ENCODE measurements at regions not wholly inside any gene's neighbourhood (a gene's known extent, or its start where the extent isn't known, plus 50 kb on each side); places are given as distances from the start of the nearest gene placed in this dataset.

GRCh38 chr15:95269242-95270183 is 1038.2 kb downstream of the MCTP2 start:
- no peak for DNase-seq (ENCODE audit: low spot score)
- H3K79me2 ChIP-seq (ENCODE audit: insufficient read depth, low read length), result no peaks in the 10 kb centered on the region
- no peak overlapping the region for H2AFZ ChIP-seq (ENCODE audit: low read length)
- H3K4me3 ChIP-seq (replicated peaks in 1 of 3; ENCODE audit: insufficient read depth in 1 of 3, low read depth in 2 of 3, low read length in 3 of 3), result no peak overlapping the region
- no peaks in the 10 kb centered on the region for H4K20me1 ChIP-seq (ENCODE audit: insufficient read depth, low read length)
- no peak overlapping the region for H3K27ac ChIP-seq (ENCODE audit: extremely low read length, insufficient read depth, low read length)
- no peak overlapping the region for H3K9ac ChIP-seq (ENCODE audit: insufficient read depth, low read depth, low read length)
- no peak for ATAC-seq
- H3K4me1 ChIP-seq (ENCODE audit: insufficient read depth, low read length), result no peaks in the 10 kb centered on the region
- in situ Hi-C loops (cut with HindIII; ENCODE audit: extremely low pct_ligation_motif_present, low pct_unique_long_range_greater_than_20kb) (loop anchor here (10.0 to 25.0 kb wide), 2 partner anchors 1068 to 1965 kb away; partner anchors contain the start of gene NR2F2), intact Hi-C loops (cut with micrococcal nuclease; ENCODE audit: unreplicated experiment) (no loop called here)
- H3K27me3 ChIP-seq (ENCODE audit: control insufficient read depth in 1 of 2, insufficient read depth in 2 of 2, low read length in 2 of 2), result no peaks in the 10 kb centered on the region
- H3K9me3 ChIP-seq (ENCODE audit: low read length), result peaks cover 36% of the 10 kb centered on the region
- WGBS (ENCODE audit: low lambda C conversion rate), result 12% methylated on average over 10 of the region's 10 CpGs
- no peak for FAIRE-seq
- ChIA-PET POLR2A (no interaction called here), CTCF (ENCODE audit: low intra/inter-chr PET ratio, low total read pairs) (no interaction called here)
- H3K36me3 ChIP-seq (replicated peaks in 1 of 2; ENCODE audit: control insufficient read depth in 1 of 2, insufficient read depth in 2 of 2, low read length in 2 of 2), result no peaks in the 10 kb centered on the region
- no TSS peak for BruUV-seq (replicated peaks)
- no peak overlapping the region for H3K4me2 ChIP-seq (ENCODE audit: low read depth, low read length)
- TF ChIP-seq, protein P1, sequence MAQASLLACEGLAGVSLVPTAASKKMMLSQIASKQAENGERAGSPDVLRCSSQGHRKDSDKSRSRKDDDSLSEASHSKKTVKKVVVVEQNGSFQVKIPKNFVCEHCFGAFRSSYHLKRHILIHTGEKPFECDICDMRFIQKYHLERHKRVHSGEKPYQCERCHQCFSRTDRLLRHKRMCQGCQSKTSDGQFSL (CRISPR knock-in tag; IDR thresholded peaks at IDR 0.05), result no peak
- TF ChIP-seq, protein P2, sequence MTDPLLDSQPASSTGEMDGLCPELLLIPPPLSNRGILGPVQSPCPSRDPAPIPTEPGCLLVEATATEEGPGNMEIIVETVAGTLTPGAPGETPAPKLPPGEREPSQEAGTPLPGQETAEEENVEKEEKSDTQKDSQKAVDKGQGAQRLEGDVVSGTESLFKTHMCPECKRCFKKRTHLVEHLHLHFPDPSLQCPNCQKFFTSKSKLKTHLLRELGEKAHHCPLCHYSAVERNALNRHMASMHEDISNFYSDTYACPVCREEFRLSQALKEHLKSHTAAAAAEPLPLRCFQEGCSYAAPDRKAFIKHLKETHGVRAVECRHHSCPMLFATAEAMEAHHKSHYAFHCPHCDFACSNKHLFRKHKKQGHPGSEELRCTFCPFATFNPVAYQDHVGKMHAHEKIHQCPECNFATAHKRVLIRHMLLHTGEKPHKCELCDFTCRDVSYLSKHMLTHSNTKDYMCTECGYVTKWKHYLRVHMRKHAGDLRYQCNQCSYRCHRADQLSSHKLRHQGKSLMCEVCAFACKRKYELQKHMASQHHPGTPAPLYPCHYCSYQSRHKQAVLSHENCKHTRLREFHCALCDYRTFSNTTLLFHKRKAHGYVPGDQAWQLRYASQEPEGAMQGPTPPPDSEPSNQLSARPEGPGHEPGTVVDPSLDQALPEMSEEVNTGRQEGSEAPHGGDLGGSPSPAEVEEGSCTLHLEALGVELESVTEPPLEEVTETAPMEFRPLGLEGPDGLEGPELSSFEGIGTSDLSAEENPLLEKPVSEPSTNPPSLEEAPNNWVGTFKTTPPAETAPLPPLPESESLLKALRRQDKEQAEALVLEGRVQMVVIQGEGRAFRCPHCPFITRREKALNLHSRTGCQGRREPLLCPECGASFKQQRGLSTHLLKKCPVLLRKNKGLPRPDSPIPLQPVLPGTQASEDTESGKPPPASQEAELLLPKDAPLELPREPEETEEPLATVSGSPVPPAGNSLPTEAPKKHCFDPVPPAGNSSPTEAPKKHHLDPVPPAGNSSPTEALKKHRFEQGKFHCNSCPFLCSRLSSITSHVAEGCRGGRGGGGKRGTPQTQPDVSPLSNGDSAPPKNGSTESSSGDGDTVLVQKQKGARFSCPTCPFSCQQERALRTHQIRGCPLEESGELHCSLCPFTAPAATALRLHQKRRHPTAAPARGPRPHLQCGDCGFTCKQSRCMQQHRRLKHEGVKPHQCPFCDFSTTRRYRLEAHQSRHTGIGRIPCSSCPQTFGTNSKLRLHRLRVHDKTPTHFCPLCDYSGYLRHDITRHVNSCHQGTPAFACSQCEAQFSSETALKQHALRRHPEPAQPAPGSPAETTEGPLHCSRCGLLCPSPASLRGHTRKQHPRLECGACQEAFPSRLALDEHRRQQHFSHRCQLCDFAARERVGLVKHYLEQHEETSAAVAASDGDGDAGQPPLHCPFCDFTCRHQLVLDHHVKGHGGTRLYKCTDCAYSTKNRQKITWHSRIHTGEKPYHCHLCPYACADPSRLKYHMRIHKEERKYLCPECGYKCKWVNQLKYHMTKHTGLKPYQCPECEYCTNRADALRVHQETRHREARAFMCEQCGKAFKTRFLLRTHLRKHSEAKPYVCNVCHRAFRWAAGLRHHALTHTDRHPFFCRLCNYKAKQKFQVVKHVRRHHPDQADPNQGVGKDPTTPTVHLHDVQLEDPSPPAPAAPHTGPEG (CRISPR knock-in tag; IDR thresholded peaks at IDR 0.05), result no peak
- no peak for TF ChIP-seq ZSCAN21 (CRISPR knock-in tag; IDR thresholded peaks at IDR 0.05; ENCODE audit: borderline replicate concordance)
- TF ChIP-seq DMAP1 (CRISPR knock-in tag; IDR thresholded peaks at IDR 0.05), result no peak
- TF ChIP-seq, protein P3, sequence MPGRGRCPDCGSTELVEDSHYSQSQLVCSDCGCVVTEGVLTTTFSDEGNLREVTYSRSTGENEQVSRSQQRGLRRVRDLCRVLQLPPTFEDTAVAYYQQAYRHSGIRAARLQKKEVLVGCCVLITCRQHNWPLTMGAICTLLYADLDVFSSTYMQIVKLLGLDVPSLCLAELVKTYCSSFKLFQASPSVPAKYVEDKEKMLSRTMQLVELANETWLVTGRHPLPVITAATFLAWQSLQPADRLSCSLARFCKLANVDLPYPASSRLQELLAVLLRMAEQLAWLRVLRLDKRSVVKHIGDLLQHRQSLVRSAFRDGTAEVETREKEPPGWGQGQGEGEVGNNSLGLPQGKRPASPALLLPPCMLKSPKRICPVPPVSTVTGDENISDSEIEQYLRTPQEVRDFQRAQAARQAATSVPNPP (CRISPR knock-in tag; IDR thresholded peaks at IDR 0.05), result no peak
- no peak for TF ChIP-seq KAT7 (CRISPR knock-in tag; IDR thresholded peaks at IDR 0.05; ENCODE audit: borderline replicate concordance)
- TF ChIP-seq ZNF746 (CRISPR knock-in tag; IDR thresholded peaks at IDR 0.05), result no peak
- TF ChIP-seq ZNF124 (CRISPR knock-in tag; IDR thresholded peaks at IDR 0.05), result no peak
- TF ChIP-seq ZNF460 (CRISPR knock-in tag; IDR thresholded peaks at IDR 0.05; ENCODE audit: borderline replicate concordance), result no peak
- no peak for TF ChIP-seq ZNF44 (CRISPR knock-in tag; IDR thresholded peaks at IDR 0.05)
- TF ChIP-seq, protein P4, sequence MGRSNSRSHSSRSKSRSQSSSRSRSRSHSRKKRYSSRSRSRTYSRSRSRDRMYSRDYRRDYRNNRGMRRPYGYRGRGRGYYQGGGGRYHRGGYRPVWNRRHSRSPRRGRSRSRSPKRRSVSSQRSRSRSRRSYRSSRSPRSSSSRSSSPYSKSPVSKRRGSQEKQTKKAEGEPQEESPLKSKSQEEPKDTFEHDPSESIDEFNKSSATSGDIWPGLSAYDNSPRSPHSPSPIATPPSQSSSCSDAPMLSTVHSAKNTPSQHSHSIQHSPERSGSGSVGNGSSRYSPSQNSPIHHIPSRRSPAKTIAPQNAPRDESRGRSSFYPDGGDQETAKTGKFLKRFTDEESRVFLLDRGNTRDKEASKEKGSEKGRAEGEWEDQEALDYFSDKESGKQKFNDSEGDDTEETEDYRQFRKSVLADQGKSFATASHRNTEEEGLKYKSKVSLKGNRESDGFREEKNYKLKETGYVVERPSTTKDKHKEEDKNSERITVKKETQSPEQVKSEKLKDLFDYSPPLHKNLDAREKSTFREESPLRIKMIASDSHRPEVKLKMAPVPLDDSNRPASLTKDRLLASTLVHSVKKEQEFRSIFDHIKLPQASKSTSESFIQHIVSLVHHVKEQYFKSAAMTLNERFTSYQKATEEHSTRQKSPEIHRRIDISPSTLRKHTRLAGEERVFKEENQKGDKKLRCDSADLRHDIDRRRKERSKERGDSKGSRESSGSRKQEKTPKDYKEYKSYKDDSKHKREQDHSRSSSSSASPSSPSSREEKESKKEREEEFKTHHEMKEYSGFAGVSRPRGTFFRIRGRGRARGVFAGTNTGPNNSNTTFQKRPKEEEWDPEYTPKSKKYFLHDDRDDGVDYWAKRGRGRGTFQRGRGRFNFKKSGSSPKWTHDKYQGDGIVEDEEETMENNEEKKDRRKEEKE (IDR thresholded peaks at IDR 0.05), result no peak
- no peak for TF ChIP-seq ZFP41 (CRISPR knock-in tag; IDR thresholded peaks at IDR 0.05; ENCODE audit: borderline replicate concordance)
- no peak for TF ChIP-seq ATF7-NPFF (CRISPR knock-in tag; IDR thresholded peaks at IDR 0.05; ENCODE audit: low read depth)
